GM18873 (cell line): ENCODE measurements at regions not wholly inside any gene's neighbourhood (a gene's known extent, or its start where the extent isn't known, plus 50 kb on each side); places are given as distances from the start of the nearest gene placed in this dataset.

ENCODE experiments used
- ATAC-seq: cut with Tn5 transposase; IDR thresholded peaks from one replicate; pipeline ENCODE4 v1.9.1; 2021; ENCODE audit warnings: mild to moderate bottlenecking, moderate library complexity, moderate number of reproducible peaks; ENCODE audit not compliant: unreplicated experiment, low FRiP score

DNA sequence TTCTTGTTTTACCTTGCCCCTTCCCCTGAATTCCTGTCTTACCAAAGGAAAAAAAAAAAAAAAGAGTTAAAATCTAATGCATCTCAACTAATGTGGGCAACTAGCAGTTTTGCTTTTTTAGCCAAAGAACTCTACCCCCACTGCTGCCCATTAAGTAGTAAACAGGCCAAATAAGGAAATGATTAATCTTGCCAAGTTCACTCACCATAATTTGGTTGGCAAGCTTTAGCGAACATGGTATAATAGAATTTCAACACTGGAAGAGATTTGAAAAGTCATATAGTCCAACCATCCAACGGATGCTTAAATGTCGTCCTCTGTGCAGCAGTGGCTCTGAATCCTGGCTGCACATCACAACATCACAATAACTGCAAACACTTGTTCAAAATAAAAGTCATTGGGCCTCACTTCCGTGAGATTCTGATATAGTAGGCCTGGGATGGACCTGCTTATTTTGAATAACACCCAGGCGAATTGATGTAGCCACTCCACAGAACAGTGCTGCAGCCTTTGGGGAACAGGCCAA, 142.0 kb upstream of the UBE2E1 start:
- ATAC-seq = no peak

DNA sequence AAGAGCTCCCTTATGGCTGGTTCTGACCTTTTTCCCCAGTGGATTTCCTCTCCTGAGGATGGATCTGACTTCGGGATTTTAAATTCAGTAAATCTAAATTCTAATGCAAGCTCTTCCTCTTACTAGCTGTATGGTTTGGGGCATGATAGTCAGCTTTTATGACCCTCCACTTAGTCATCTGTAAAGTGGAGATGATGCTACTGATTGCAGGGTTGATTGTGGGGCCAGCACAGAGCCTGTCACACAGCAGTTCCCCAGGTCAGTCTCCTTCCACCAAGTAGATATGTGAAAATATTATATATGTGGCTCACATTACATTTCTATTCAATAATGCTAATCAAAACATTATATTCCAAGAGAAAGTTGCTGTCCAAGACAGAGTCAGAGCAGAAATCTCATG, 141.3 kb upstream of the UBE2E1 start:
- no peak for ATAC-seq

DNA sequence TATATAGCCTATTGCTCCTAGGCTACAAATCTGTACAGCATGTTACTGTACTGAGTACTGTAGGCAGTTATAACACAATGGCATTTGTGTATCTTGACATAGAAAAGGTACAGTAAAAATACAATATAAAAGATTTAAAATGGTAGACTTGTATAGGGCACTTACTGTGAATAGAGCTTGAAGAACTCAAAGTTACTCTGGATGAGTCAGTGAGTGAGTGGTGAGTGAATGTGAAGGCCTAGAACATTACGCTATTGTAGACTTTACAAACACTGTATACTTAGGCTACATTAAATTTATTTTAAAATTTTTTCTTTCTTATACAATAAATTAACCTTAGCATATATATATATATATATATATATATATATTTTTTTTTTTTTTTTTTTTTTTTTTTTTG, 140.0 kb upstream of the UBE2E1 start:
- no peak for ATAC-seq

DNA sequence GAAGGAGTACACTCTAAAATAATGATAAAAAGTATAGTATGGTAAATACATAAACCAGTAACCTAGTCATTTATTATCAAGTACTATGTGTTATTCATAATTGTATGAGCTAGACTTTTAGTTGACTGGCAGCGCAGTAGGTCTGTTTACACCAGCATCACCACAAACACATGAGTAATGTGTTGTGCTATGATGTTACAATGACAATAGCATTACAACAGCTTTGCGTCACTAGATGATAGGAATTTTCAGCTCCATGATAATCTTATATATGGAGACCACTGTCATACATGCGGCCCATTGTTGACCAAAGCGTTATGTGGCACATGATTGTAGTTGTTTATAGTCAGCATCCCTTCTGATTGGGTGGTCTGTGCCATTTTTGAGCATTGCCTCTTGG, 138.9 kb upstream of the UBE2E1 start:
- ATAC-seq = no peak

DNA sequence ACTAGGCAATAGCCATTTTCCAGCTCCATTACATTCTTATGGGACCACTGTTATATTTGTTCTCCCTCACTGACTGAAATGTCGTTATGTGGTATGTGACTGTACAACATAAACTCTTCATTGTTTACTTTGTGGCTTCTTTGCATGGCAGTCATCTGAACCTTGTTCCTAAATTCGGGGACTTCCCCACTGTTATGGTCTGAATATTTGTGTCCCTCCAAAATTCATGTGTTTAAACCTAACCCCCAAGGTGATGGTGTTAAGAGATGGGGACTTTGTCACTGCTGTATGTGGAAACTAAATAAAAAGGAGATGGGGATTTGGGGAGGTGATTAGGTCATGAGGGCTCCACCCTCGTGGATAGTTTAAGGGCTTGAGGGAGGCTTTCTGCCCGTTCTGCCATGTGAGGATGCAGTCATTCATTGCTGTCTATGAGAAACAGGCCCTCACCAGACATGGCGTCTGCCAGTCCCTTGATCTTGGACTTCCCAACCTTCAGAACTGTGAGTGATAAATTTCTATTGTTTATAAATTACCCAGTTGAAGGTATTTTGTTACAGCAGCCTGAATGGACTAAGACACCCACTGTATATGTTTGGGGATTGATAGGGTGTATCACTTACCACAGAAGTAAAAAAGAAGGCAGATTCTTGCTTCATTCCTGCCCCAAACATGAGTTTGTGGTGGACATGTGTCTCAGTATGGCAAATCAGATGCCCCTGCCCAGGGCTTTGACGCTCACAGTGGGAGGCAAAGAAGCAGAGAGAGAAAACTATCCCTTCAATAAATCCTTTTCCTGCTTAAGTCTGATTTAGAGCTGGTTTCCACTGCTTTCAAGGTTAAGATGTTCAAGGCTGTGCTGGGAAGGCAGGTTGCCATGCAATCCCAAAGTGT, 138.0 kb upstream of the UBE2E1 start:
- ATAC-seq = no peak

DNA sequence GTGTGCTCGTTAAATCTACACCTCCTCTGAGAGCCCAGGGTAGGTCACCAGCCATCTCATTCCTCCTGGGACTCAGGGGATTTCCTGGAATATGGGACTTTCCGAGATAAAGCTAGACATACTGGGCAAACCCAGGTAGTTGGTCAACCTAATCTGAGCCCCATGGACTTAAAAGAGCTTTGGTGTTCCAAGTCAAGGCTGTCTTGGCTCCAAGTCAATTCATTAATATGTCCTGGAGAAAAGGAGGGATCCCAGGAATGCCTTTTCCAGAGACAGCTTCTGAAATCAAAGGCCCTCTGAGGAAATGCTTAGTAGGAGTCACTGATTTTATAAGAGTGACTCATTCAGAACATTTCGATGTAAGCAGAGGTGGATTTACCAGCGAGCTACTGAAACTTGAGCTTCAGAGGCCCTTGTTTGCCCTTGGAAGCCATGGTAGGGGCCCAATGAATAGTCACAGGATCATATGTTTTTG, 137.3 kb upstream of the UBE2E1 start:
- ATAC-seq = no peak

DNA sequence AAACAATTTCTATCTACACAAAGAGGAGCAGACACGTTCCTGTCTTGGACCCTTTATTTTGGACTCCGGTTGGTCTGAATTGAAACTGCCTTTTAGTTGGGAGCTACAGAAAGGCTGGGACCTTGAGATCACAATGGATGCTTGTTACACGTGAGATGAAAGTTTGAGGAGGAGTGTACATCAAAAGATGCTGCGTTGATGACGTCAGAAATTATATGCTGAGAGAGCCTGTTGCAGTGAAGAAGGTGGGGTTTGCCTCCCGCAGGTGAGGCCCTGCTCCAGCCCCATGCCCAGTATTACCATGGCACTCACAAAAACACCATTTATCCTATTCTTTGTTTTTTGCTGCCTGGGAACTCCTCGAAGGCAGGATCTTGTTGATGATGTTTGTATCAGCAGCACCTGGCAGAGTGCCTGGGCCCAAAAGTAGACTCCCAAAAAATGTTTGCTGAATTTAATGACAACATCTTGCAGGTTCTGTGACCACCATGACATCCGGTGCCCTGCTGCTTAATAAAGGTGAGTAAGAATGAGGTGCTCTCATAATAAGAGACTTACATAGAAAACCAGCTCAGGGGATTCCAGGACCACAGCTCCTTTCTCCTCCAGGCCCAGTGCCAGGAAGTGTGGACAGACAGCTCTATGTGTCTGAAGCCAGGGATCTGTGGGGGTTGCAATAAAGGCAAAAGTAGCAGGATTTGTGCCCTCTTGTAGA, 136.1 kb upstream of the UBE2E1 start:
- no peak for ATAC-seq

DNA sequence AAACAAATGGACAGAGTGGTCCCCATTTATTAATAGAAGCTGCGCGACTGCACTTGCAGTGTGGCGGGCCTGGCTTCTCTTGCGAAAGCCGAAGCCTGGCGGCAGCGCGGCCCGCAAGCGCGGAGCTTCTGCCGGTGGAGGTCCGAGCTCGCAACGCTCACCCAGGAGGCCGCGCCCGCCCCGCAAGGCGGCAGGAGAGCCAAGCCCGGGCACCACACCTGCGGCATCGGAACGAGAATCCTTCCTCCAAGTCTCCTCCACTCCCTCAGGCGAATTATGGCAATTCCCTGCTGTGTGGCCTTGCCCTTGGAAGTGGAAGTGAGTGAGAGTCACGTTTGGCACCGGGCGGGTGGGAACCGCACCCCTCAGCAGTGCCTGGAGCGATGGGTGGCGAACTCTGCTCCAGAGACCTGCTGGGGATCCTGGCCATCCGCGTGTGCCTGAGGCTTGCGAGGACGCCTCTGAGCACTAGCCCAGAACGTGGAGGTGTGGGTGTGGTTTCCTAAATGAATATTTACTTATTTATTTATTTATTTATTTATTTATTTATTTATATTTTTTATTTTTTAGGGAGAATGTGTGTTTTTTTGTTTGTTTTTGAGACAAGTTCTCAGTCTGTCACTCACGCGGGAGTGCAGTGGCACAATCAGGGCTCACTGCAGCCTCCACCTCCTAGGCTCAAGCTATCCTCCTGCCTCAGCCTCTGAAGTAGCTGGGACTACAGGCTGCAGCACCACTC, 133.7 kb upstream of the UBE2E1 start:
- no peak for ATAC-seq

DNA sequence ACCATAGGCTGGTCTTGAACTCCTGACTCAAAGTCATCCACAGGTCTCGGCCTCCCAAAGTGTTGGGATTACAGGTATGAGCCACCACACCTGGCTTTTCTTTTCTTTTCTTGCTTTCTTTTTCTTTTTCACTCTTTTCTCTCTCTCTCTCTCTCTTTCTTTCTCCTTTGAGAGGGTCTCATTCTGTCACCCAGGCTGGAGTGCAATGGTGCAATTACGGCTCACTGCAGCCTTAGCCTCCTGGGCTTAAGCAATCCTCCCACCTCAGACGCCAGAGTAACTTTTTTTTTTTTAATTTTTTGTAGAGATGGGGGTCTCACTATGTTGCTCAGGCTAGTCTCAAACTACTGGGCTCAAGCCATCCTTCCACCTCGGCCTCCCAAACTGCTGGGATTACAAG, 133.1 kb upstream of the UBE2E1 start:
- no peak for ATAC-seq

DNA sequence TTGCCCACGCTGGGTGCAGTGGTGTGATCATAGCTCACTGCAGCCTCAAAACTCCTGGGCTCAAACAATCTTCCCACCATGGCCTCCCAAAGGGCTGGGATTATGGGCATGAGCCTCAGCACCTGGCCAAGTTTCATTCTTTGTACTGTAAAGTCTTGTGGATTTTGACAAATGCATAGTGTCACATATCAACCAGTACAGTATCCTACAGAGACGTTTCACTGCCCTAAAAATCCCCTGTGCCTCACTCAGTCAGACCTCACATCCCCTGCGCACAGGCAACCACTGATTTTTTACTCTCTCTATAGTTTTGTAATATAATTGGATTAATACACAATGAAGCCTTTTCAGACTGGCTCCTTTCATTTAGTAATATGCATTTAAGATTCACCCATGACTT, 130.7 kb upstream of the UBE2E1 start:
- ATAC-seq = no peak

DNA sequence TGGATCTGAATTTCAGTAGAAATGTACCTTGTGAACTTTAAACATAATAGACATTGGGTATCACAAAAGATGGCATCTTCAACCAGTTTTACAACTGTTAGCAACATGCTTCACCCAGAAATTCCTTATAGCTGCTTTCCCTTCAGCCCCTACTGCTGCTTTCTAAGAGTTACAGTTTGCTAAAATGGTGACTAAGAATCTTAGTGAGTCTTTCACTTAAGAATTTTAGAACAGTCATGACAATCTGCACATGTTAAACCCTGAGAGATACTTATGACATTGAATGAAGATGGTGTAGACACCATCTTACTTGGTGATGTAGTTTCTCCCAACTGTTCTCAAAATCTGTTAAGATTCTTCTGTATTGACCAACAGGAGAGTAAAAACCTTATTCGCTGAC, 129.7 kb upstream of the UBE2E1 start:
- no peak for ATAC-seq

DNA sequence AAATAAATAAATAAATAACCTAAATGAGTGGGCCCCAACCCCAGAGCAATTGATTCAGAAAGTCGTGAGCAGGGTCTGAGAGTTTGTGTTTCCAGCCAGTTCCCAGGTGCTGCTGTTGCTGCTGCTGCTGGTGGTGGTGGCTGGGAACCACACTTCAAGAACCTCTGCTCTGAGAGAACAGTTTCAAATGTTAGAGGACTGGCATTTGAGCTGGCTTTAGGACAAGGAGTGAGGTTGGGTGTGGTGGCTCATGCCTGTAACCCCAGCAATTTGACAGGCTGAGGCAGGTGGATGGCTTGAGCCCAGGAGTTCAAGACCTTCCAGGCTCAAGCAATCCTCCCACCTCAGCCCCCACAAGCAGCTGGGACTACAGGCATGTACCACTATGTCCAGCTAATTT, 123.1 kb upstream of the UBE2E1 start:
- no peak for ATAC-seq

DNA sequence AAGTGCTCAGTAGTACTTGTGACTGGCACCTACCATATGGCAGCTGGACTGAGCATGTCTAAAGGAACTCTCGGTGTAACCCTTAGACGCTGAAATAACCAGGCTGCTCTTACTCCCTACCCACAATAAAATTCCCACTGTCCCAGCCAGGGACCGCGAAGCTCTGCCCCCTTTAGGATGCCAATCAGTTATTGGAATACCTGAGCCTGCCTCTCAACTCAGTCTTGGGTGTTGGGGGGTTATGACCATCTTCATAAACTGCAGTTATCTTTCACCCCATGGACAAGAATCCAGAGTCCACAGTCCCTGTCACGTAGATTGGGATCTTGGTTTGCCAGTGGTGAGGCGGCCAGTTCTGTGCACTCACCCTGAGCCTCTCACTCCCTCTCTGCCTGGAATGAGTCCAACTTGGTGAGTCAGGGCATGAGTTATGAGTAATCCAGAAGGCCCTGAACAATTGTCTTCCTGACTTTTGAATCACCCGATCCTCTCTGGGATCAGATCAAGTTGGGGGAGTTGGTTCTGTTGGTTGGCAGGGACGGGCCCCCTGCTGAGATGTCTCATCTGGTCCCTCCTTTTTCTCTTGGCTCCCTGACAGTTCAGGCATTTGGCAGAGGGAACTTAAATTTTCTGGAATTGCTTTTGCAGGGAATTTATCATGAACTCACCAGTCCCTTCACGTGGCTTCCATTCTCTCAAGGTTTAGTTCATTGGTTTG, 120.1 kb upstream of the UBE2E1 start:
- ATAC-seq = no peak

DNA sequence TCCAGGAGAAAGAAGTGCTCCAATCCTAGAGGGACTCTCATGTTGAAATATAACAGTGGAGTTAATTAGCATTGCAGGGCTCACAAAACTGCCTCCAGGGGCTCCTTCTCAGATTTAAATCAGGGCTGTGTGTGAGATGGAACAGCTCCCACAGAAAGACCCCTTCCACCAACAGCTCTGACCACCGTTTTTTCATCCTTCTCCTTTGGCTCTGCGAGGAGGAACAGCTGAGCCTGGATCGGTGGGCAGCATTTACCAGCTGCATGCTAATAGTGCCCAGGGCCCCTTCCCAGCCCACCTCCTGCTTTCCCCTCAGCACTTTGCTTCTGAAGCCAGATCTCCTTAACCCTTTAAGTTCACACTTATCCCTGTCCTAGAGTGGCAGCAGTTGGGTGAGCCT, 119.2 kb upstream of the UBE2E1 start:
- ATAC-seq = no peak

DNA sequence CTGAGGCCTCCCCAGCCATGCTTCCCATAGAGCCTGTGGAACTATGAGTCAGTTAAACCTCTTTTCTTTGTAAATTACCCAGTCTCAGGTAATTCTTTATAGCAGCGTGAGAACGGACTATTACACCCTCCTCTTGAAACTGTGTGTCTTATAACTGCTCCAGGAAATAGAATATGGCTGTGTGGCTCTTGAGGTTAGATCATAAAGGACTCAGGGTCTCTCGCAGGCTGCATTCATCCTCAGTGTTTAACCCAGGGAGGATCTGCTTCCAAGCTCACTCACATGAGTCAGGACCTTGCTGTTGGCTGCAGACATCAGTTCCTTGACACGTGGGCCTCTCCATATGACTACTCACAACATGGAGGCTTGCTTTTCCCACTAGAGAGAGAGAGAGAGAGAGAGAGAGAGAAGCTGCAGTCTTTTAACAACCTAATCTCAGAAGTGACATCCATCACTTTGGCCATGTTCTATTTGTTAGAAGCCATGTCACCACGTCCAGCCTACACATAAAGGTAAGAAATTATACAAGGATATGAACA, 114.3 kb upstream of the UBE2E1 start:
- no peak for ATAC-seq

DNA sequence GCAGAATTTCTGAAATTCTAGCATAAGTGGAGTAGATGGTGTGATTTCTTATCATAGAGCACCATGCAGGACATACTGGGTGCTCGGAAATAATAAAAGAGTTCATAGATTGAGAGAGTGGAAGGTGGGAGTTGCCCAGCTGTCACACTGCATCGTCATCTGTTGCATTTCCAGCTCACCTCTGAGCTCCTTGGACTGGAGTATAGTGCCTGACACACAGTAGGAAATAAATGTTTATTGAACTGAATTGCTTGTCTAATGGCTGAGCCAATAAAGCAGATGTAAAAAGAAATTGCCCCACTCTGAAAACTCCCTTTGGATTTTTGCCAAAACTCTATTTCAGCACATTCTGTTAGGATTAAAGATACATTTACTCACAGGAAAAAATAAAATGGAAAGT, 108.9 kb upstream of the UBE2E1 start:
- no peak for ATAC-seq

DNA sequence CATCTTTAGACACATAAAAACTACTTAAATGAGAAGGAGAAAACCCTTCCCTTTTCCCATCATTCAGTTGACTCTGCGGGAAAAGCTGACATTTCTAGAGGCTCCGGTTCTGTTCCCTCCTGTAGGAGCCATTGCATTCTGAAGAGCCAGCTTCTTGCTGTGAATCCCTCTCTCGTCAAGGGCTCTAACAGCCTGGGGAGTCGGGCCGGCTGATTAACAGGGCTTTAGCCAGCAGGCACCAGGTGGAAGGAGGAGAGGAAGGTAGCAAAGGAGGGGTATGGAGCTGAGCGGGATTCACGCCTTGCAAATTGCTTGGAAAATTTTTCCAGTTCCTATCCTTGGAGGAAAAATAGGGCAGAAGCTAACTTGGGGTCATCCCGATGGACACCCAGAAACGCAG, 108.3 kb upstream of the UBE2E1 start:
- ATAC-seq = no peak

DNA sequence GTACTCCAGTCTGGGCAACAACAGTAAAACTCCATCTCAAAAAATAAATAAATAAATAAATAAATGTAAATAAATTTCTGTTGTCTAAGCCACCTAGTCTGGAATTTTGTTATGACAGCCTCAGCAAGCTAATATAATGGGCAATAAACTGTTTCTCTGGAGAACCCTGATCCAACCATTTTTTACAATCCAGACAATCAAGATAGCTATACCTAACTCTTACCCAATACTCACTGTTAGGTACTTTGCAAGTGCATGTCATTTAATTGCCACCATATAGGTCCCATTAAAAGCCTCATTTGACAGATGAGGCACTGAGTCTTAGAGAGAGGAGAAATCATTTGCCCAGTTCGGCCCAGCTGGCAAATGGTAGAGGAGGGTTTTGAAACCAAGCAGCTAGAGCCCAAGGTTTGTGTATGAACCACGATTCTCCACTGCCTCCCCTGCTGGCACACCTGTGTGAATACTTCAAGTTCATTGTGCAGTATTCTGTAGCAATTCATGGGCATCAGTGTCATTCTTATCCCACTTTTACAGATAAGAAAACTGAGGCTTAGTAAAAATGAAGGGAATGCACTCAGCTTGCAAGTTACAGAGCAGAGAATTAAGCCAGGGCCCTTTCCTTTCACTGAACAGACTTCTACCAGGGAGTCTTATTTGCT, 107.0 kb upstream of the UBE2E1 start:
- no peak for ATAC-seq

DNA sequence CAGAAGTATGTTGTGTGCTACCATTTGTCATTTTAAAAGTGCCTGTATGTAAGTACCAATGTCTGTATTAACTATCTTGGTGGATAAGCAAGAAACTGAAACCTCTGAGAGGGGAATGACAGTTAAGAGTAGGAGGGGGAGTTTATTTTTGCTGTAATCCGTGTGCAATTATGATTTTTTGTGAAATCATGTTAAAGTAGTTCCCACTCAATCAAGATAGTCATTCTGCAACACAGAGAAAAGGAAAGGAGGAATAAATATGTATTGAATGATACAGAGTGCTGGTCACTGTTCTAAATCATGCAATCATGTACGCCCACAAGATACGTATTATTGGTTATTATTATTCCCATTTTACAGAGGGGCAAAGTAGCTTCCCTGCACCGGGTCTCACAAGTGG, 105.1 kb upstream of the UBE2E1 start:
- no peak for ATAC-seq
